ENCODE measurements at regions not wholly inside any gene's neighbourhood (a gene's known extent, or its start where the extent isn't known, plus 50 kb on each side); places are given as distances from the start of the nearest gene placed in this dataset.
A peak's percentile ranks its signal among the peaks of the same experiment; 100 is the strongest.
"Not testable (repeated sequence)": the region's sequence is repeated elsewhere in the genome, so short reads cannot be mapped to it uniquely, and the experiment has no call there.

GRCh38 chr4:148651991-148652390, 209.8 kb upstream of the NR3C2 start:
- Mint-ChIP-seq H3K27ac (no peak overlapping the region), H3K36me3 (ENCODE audit: low read depth) (no peaks in the 10 kb centered on the region), H3K9me3 (no peaks in the 10 kb centered on the region), H3K27me3 (no peaks in the 10 kb centered on the region), H3K4me3 (no peak overlapping the region), H3K4me1 (no peaks in the 10 kb centered on the region)
- no peak for ATAC-seq (replicated peaks)

GRCh38 chr4:148649652-148650331, 207.6 kb upstream of the NR3C2 start:
- Mint-ChIP-seq H3K27ac (no peak overlapping the region), H3K36me3 (ENCODE audit: low read depth) (no peaks in the 10 kb centered on the region), H3K4me3 (no peak overlapping the region), H3K27me3 (no peaks in the 10 kb centered on the region), H3K9me3 (no peaks in the 10 kb centered on the region), H3K4me1 (no peaks in the 10 kb centered on the region)
- ATAC-seq (replicated peaks): peak; percentile 85

- ATAC-seq (replicated peaks): no peak
- H3K4me1 Mint-ChIP-seq: no peaks in the 10 kb centered on the region
- H3K36me3 Mint-ChIP-seq (ENCODE audit: low read depth): no peaks in the 10 kb centered on the region
- no peaks in the 10 kb centered on the region for H3K27me3 Mint-ChIP-seq
- H3K27ac Mint-ChIP-seq: no peak overlapping the region
- H3K4me3 Mint-ChIP-seq: no peak overlapping the region
- H3K9me3 Mint-ChIP-seq: no peaks in the 10 kb centered on the region
Measured at GRCh38 chr4:148643851-148644250, 201.6 kb upstream of the NR3C2 start.

- Mint-ChIP-seq H3K27me3 (no peaks in the 10 kb centered on the region), H3K27ac (no peak overlapping the region), H3K36me3 (ENCODE audit: low read depth) (no peaks in the 10 kb centered on the region), H3K4me3 (no peak overlapping the region), H3K9me3 (peaks cover 4% of the 10 kb centered on the region), H3K4me1 (no peaks in the 10 kb centered on the region)
- ATAC-seq (replicated peaks): no peak
Measured at GRCh38 chr4:148642907-148643306, 200.7 kb upstream of the NR3C2 start.

- H3K4me1 Mint-ChIP-seq; H3K27ac Mint-ChIP-seq; H3K27me3 Mint-ChIP-seq; H3K4me3 Mint-ChIP-seq; ATAC-seq (replicated peaks); H3K36me3 Mint-ChIP-seq (ENCODE audit: low read depth): not testable (repeated sequence)
- H3K9me3 Mint-ChIP-seq: peaks cover 17% of the 10 kb centered on the region
Measured at GRCh38 chr4:148638079-148638478, 195.9 kb upstream of the NR3C2 start.

- H3K9me3 Mint-ChIP-seq: peaks cover 17% of the 10 kb centered on the region
- H3K36me3 Mint-ChIP-seq (ENCODE audit: low read depth); H3K27ac Mint-ChIP-seq; ATAC-seq (replicated peaks); H3K27me3 Mint-ChIP-seq; H3K4me1 Mint-ChIP-seq; H3K4me3 Mint-ChIP-seq: not testable (repeated sequence)
Measured at GRCh38 chr4:148637453-148637852, 195.2 kb upstream of the NR3C2 start.

- no peaks in the 10 kb centered on the region for H3K36me3 Mint-ChIP-seq (ENCODE audit: low read depth)
- ATAC-seq (replicated peaks): no peak
Measured at GRCh38 chr4:148634476-148634875, 192.3 kb upstream of the NR3C2 start.

GRCh38 chr4:148633720-148634119, 191.5 kb upstream of the NR3C2 start:
- H3K27me3 Mint-ChIP-seq: no peaks in the 10 kb centered on the region
- no peak overlapping the region for H3K27ac Mint-ChIP-seq
- no peak overlapping the region for H3K4me3 Mint-ChIP-seq
- no peak for ATAC-seq (replicated peaks)
- no peaks in the 10 kb centered on the region for H3K36me3 Mint-ChIP-seq (ENCODE audit: low read depth)
- H3K4me1 Mint-ChIP-seq: no peaks in the 10 kb centered on the region
- peaks cover 17% of the 10 kb centered on the region for H3K9me3 Mint-ChIP-seq

More at GRCh38 chr4:148634476-148634875, 192.3 kb upstream of the NR3C2 start:
- Mint-ChIP-seq H3K4me3 (no peak overlapping the region), H3K4me1 (no peaks in the 10 kb centered on the region), H3K9me3 (peaks cover 17% of the 10 kb centered on the region), H3K27me3 (no peaks in the 10 kb centered on the region), H3K27ac (no peak overlapping the region)

- Mint-ChIP-seq H3K36me3 (ENCODE audit: low read depth) (no peaks in the 10 kb centered on the region), H3K4me3 (no peak overlapping the region), H3K9me3 (peaks cover 13% of the 10 kb centered on the region), H3K4me1 (no peaks in the 10 kb centered on the region), H3K27me3 (no peaks in the 10 kb centered on the region), H3K27ac (no peak overlapping the region)
- no peak for ATAC-seq (replicated peaks)
Measured at GRCh38 chr4:148632476-148632875, 190.3 kb upstream of the NR3C2 start.

GRCh38 chr4:148630051-148630450, 187.8 kb upstream of the NR3C2 start:
- no peak for ATAC-seq (replicated peaks)
- Mint-ChIP-seq H3K4me1 (no peaks in the 10 kb centered on the region), H3K36me3 (ENCODE audit: low read depth) (no peaks in the 10 kb centered on the region), H3K4me3 (no peak overlapping the region), H3K27me3 (no peaks in the 10 kb centered on the region), H3K9me3 (no peaks in the 10 kb centered on the region), H3K27ac (no peak overlapping the region)

GRCh38 chr4:148618856-148619255, 176.6 kb upstream of the NR3C2 start:
- Mint-ChIP-seq H3K4me3 (no peak overlapping the region), H3K36me3 (ENCODE audit: low read depth) (no peaks in the 10 kb centered on the region), H3K9me3 (peaks cover 26% of the 10 kb centered on the region), H3K27me3 (peaks cover 3% of the 10 kb centered on the region), H3K27ac (no peak overlapping the region), H3K4me1 (no peaks in the 10 kb centered on the region)
- no peak for ATAC-seq (replicated peaks)

GRCh38 chr4:148608968-148609367, 166.8 kb upstream of the NR3C2 start:
- no peak for ATAC-seq (replicated peaks)
- Mint-ChIP-seq H3K4me1 (no peaks in the 10 kb centered on the region), H3K36me3 (ENCODE audit: low read depth) (no peaks in the 10 kb centered on the region), H3K27me3 (peaks cover 7% of the 10 kb centered on the region), H3K27ac (no peak overlapping the region), H3K4me3 (no peak overlapping the region), H3K9me3 (peaks cover 7% of the 10 kb centered on the region)

- not testable (repeated sequence) for H3K4me1 Mint-ChIP-seq; H3K4me3 Mint-ChIP-seq; H3K27me3 Mint-ChIP-seq; H3K27ac Mint-ChIP-seq; ATAC-seq (replicated peaks); H3K36me3 Mint-ChIP-seq (ENCODE audit: low read depth)
- peaks cover 16% of the 10 kb centered on the region for H3K9me3 Mint-ChIP-seq
Measured at GRCh38 chr4:148598418-148599207, 156.4 kb upstream of the NR3C2 start.

GRCh38 chr4:148589182-148589581, 147.0 kb upstream of the NR3C2 start:
- peaks cover 16% of the 10 kb centered on the region for H3K9me3 Mint-ChIP-seq

GRCh38 chr4:148575577-148575976, 133.4 kb upstream of the NR3C2 start:
- Mint-ChIP-seq H3K9me3 (no peaks in the 10 kb centered on the region), H3K4me1 (no peaks in the 10 kb centered on the region), H3K4me3 (no peak overlapping the region), H3K27me3 (no peaks in the 10 kb centered on the region), H3K36me3 (ENCODE audit: low read depth) (no peaks in the 10 kb centered on the region), H3K27ac (no peak overlapping the region)
- no peak for ATAC-seq (replicated peaks)

More at GRCh38 chr4:148589182-148589581, 147.0 kb upstream of the NR3C2 start:
- no peak for ATAC-seq (replicated peaks)
- H3K36me3 Mint-ChIP-seq (ENCODE audit: low read depth): no peaks in the 10 kb centered on the region
- H3K27ac Mint-ChIP-seq: no peak overlapping the region
- H3K4me3 Mint-ChIP-seq: no peak overlapping the region
- peaks cover 6% of the 10 kb centered on the region for H3K4me1 Mint-ChIP-seq
- no peaks in the 10 kb centered on the region for H3K27me3 Mint-ChIP-seq

Measured in activated T-helper 17 cell treated with anti-CD3 and anti-CD28 coated beads, Interleukin-2, amount 50 U/mL, for 72 hours (primary cell).